HG02642 (cell line): ENCODE measurements at regions not wholly inside any gene's neighbourhood (a gene's known extent, or its start where the extent isn't known, plus 50 kb on each side); places are given as distances from the start of the nearest gene placed in this dataset.

Source experiments
- ATAC-seq: cut with Tn5 transposase; IDR thresholded peaks from one replicate; pipeline ENCODE4 v1.9.1; 2021; ENCODE audit warnings: mild to moderate bottlenecking; ENCODE audit not compliant: unreplicated experiment, poor library complexity

DNA sequence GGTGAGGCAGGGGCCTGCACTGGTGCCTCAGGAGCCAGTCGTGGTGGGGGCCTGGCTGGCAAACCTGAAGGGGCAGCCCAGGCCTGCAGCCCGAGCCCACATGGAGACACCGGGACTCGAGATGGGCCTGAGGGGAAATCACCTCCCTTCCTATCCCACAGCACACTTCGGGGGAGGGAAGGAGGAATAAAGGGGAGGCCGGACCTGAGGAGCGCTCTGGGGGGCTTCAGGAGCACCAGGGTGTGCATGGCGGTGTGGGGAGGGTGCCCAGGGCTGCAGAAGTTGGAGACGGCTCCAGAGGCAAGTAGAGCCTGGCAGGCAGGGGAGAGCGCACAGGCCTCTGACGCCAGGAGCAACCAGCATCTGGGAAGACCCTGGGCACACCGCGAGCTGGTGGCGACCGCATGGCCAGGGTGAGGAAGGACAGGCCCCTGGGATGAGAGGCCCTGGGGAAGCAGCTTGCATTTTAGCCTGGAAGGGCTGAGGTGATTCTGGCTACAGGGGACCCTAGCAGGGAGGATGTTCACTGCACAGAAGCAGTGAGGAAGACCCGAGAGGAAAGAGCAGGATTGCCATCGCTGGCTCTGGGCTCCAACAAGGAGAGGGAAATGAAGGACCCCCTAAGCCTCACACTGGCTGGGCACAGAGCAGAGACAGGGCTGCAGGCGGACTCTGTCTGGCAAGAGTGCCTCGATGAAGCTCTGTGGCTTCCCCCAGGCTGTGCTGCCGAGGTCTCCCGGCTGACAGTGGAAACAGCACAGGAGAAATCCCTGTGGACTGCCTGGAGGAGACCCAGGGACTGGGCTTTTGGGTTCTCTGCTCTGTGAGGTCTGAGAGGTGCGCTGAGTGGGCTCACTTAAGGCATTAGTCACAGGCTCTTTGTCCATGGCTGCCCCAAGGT lies 457.7 kb downstream of the BRD1 start:
- ATAC-seq, result no peak

DNA sequence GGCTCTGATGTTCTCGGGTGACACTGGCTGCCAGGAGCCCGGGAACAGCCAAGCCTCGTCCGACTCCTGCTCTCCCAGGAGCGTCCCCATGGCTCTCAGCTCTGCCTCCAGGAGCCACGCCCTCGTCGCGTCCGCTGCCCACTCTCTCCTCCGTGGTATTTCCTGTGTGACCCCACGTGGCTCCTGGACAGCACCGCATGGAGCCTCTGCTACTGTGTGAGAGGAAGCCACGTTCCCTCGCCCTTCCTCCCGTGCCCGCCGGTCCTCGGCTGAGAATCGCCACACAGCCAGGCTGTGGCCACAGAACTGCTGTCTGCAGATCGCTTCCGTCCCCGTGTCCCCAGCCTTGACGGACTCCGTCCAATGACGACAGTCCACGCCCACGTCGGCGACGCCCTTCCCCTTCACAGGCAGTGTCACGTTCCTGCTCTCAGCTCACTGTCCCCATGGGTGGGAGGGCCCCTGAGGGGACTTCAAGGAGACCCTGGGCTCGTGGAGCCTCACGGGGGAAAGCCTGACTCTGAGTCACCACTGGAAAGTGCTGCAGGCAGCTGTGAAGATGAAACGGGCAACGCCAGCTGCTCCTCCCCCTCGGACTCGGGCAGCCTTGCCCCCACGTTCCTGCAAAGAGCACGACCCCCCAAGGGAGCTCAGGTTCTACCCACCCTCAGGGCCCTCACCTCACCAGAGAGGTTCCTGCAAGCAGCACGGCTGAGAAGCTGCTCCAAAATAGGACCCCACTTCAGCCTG lies 458.5 kb downstream of the BRD1 start:
- ATAC-seq, result no peak

DNA sequence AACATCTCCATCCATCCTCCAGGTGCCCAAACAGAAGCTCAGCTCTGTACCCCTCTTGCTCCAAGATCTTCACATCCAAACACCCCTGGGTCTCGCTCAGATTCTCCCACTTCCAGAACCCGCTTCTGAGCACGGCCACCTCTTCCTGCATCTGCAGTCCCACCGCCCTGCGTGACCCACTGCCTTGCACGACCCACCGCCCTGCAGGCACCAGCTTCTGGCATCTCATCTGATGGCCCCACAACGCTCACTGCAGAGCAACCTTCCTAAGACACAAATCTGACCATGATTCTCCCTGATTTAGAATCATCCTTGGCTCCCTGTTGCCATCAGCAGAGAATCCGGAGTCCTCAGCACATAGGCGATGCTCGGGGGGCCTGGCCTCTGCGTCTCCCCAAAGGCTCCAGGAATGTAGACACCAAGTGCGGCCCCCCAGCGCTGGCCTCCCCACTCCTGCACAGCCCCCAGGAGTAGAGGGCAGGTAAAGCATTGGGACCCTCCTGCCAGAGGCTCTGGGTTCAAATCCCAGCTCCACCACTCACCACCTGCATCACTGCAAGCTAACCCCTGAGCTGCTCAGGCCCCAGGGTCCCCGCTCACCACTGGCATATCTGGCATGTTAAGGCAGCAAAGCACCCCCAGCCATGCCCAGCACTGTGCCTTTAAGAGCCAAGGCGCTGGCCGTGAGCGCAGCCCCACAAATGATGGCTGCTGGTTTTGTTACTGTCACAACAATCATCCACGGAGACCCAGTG lies 459.3 kb downstream of the BRD1 start:
- ATAC-seq, result no peak

DNA sequence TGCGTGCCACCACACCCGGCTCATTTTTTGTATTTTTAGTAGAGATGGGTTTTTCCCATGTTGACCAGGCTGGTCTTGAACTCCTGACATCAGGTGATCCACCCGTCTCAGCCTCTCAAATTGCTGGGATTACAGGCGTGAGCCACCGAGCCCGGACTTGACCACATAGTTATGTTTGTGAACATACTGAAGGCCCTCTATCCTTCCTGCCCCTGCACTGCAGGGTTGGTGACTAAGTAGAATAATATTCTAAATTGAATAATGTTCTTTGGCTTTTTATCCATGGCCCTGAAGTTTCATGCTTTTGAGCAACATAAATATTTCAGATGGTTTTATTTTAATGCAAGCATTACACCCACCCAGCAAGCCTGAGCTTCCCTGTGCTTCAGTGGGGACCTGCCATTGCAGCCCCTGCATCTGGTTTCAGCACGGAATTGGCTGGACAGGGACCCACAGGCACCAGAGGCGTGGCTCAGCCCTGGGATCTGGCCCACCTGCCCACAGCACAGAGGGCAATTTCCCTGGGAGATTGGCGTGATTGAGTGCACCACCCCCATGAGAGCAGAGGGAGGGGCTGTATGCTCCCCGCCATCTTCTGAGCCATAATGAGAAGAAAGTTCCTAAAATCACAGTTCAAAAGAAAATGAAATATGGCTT lies 460.5 kb downstream of the BRD1 start:
- ATAC-seq, result no peak

DNA sequence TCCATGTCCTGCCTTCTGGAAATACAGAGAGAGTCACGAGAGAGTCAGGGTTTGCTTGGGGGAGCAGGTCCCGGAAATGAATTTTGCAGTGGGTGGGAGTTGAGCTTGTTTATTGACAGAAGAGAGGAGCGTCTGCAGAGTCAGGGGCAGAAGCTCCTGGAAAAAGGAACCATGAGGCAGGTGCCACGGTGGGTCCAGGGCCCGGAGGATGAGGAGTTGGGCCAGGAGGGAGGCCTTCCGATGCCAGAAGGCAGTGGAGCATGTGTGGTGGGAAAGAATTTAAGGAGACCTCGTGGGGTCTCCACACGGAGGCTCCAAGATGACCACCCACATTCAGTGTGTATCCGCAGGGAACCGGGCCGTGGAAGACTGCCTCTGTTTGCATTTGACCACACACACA lies 461.2 kb downstream of the BRD1 start:
- no peak for ATAC-seq

DNA sequence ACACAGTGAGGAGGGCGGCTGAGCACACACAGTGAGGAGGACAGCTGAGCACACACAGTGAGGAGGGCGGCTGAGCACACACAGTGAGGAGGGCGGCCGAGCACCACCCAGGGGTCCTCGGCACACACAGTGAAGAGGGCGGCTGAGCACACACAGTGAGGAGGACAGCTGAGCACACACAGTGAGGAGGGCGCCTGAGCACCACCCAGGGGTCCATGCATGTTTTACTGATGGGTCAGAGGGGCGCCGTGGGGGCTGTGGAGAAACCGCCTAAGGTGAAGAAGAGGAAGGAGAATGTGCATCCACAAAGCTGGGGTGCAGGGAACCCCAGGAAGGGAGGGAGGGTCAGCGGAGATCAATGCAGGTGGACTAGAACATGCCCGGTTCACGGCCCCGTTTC lies 461.8 kb downstream of the BRD1 start:
- ATAC-seq, result no peak

DNA sequence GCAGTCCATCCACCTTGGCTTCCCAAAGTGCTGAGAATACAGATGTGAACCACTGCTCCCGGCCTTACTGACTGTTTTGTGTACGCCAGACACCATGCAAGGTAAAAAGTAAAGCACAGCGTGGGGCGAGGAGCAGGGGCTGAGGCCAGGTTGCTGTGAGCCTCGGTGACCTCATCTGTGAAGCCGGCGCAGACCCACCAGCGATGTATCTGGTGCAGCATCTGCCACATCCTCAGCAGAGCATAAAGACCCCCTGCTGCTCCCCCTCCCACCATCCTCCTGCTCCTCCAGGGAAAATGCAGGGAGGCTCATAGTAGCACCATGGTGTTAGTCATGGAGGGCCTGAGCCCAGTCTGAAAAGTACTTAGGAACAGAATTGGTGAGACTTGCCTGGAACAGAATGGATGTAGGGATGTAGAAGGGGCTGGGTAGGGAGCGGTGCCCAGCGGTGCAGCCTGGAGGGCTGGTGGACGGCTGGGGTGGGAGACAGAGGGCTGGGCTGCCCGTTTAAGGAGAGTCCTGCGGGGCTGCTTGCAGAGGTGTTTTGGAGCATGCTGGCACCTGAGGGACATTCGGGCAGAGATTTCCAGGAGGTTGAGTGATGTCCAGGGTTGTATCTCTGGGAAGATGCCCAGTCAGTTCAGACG lies 462.4 kb downstream of the BRD1 start:
- no peak for ATAC-seq

DNA sequence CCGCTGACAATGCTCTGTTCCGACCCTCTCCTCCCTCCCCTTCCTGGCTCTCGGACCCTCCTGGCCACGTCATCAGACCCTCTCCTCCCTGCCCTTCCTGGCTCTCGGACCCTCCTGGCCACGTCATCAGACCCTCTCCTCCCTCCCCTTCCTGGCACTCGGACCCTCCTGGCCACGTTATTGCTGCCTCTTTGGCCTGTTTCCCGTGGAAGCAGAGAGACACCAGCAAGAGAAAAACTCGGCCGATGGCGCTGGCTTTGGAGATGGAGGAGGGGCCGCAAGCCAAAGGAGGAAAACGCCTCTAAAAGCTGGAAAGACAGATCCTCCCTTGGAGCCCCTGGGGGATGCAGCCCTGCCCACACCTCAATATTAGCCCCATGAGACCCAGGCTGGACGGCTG lies 463.3 kb downstream of the BRD1 start:
- ATAC-seq, result no peak

DNA sequence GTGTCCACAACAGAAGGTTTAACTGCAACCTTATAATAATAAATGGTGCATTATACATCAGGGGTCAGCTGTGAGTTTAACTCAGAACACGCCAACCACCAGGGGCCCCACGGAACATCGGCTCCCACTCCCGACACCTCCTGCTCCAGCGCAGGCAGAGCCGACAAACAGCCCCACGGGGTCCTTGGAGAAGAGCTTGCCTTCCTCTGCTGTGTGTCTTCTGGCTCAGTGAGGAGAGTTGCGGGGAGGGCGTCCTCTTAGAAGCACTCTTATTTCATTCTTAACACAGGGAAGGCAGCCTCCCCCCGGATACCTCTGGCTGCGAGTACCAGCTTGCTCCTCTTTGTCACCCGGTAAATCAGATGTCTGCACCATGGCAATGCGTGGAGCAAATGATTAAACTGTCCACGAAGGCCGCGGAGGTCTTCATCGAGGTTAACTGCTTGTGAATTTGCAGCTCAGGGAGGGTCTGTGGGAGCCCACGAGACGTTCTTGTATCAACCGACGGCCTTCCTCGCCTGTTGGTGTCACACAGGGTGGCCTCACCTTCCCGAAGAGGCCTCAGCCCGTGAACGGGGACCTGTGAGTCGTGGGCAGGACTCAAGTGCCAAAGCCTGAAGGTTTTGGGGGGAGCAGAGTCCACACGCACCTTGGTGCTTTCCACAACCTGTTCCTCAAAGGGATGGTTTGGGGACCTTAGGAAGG lies 464.0 kb downstream of the BRD1 start:
- no peak for ATAC-seq

DNA sequence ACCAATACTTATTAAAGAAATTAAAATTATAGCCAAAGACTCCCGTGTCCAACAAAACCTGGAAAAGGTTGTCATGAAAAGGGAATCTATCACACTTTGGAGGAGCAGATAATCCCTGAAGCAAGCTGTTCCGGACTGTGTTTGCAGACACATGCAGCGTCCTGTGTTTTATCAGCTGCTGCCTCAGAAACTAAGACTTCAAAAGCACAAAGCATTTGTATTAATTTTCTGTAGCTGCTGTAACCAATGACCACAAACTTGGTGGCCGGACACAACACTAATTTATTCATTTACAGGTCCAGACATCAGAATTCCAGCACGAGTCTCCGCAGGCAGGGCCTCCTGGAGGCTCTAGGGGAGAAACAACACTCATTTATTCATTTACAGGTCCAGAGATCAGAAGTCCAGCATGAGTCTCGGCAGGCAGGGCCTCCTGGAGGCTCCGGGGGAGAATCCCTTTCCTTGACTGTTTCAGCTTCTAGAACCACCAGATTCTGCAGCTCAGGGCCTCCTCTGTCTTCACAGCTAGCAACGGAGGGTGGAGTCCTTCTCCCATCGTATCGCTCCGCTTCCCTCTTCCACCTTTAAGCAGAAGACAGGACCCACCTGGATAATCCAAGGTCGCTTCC lies 465.3 kb downstream of the BRD1 start:
- ATAC-seq, result no peak

DNA sequence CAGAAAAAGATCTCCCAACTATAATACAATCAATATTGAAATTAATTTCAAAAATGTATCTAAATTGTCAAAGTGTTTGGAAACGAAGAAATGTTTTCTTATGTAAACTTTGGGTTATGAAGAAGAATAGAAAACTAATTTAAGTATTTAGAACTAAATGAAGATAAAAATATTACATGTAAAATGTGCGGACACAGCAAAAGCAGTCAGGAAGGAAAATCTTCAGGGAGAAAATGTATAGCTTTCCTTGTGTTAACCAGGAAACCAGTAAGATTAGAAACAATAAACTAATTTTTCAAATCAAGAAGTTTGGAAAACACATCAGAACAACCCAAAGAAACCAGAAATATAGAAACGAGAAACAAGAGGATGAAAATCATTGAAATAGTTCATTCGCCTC lies 466.5 kb downstream of the BRD1 start:
- no peak for ATAC-seq

DNA sequence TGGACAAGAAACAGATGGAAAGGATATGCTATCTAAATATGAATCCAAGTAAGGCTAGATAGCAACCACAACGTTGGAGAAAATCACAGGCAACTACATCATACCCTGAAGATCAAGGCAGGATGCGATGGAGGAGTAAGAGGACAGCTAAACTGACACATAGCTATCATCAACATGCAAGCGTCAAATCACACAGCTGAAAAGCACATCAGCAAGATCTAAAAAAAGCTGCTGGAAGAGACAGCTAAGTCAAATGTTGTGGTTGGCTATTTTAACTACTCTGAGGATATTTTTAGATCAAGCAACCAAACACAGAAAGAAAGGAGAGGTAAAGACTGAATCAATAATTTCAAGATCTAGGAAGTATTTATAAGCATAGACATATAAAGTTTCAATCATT lies 466.9 kb downstream of the BRD1 start:
- no peak for ATAC-seq

DNA sequence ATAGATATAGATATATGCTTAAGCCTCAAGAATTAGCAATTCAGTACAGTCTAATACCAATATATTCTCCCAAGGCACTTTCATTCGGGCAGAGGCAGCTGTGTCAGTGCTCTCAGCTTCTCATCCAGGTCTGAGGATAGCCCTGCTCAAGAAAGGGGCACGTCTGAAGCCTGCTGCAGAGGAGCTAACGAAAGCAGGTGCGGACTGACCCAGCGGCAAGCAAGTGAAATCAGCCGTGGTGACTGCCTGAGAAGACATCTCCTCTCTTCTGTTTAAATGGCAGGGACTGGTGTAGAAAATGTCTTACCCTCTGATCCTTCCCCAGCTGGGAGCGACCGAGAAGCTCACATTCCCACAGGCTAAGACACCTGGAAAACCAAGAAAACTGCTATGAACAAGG lies 468.6 kb downstream of the BRD1 start:
- no peak for ATAC-seq

DNA sequence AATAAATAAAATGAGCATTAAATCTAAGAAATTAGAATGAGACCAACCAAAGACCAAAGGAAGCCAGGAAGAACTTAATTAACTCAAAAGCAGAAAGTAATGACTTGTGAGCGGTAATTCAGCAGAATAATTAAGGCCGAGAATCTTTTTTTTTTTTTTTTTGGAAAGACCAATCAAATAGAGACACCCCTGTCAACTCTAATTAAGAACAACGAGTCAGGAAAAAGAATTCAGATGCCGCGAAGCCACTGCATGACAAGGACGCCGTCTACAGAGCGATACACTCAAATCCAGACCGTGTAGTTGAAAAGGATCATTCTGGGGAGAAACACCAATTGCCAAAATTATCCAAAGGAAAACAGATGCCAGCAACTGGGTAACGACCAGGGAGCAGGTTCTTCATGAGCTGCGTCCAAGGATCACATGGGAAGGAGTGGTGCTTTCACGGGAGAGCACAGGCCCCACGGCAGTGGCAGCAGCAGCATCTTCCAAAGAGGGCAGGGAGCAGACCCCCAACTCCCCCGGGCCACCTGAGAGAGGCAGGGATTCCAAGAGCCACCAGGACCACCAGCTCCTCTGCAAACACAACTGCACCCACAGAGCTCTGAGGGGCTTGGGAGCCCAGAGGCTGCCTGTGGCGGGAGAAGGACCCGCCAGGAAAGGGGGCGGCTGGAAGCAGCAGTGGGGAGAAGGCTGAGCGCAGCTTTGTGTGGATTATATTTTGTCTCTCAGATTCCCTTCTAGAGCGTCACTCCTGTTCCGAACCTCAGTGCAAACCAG lies 469.8 kb downstream of the BRD1 start:
- ATAC-seq, result no peak

DNA sequence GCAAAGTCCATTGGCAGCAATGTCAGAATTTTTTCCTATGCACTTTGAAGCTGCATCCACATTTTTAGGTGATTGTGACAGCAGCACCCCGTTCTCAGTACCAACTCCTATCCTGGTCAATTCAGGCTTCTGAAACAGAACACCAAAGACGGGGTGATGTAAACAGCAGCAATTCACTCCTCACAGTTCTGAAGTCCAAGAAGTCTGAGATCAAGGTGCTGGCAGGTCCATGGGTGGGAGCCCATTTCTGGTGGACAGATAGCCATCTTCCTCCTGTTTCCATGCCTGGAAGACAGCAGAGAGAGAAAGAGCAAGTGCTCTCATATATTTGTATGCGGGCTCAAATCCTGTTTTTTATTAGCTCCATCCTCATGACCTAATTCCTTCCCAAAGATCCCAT lies 471.2 kb downstream of the BRD1 start:
- no peak for ATAC-seq

DNA sequence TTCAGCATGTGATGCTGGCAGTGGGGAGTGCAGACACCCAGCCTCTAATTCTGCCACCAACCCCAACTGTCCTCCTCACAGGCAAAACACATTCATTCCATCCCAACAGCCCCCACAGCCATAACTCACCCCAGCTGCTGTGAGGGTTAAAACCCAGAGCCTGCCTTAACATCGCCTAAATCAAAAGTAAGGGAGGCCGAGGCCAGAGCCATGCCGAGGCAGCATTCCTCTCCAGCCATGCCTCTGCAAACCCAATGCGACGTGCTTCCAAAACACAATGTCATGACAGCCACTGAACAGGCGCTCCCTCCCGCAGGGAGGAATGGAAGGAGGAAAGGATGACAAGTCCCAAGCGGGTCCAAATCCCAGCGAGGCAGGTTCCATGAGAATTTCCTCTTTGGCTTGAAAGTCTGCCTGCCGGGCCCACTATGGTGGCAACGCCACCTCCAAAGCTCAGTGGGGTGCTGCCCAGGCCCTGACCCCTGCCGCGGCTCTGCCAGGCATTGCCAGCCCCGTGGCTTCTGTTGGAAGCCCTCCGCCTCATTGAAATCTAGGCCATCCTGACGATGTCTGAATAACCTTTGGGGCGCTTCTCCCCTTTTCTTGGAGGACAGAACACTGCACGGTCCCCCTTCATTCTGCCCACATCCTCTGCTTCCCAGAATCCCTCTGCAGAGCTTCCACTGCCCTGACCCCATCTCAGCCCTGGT lies 472.3 kb downstream of the BRD1 start:
- ATAC-seq, result no peak

DNA sequence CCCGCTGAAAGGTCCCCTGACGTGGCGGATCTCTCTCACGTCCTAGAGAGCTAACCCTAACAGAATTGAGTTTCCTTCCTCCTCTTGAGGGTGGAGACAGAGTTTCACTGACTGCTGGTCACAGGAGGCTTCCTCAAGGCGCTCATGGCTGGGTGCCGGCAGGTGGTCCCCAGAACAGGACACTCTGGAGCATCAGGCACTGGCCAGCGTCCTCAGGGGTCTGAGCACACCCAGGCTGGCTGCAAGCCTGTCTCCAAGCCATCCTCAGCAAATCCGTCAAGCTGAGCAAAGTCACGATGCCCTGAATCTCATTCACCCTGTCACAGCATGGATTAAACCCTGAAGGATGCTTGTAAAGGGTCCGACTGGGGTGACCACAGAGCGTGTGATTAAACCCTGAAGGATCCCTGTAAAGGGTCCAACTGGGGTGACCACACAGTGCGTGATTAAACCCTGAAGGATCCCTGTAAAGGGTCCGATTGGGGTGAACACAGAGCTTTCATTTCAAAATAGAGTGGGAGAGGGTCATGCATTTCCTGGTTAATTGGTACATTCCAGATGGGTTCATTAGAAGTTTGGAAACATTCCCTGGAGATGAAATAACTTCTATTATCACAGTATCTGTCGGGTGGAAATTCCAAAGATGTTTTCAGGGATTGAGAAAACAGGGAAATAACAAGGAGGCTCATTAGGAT lies 473.0 kb downstream of the BRD1 start:
- ATAC-seq, result no peak
